HG03108 (cell line): ENCODE measurements at regions not wholly inside any gene's neighbourhood (a gene's known extent, or its start where the extent isn't known, plus 50 kb on each side); places are given as distances from the start of the nearest gene placed in this dataset.
"Not testable (repeated sequence)": the region's sequence is repeated elsewhere in the genome, so short reads cannot be mapped to it uniquely, and the experiment has no call there.

Experiments used
- ATAC-seq: cut with Tn5 transposase; IDR thresholded peaks from one replicate; pipeline ENCODE4 v1.9.1; 2021; ENCODE audit warnings: moderate library complexity; ENCODE audit not compliant: unreplicated experiment

- no peak for ATAC-seq
Measured at GRCh38 chr10:25851548-25851947, 82.5 kb upstream of the MYO3A start.

- no peak for ATAC-seq
Measured at GRCh38 chr10:25852364-25852941, 81.6 kb upstream of the MYO3A start.

- no peak for ATAC-seq
Measured at GRCh38 chr10:25858076-25858475, 76.0 kb upstream of the MYO3A start.

GRCh38 chr10:25865267-25865666 lies 68.8 kb upstream of the MYO3A start:
- ATAC-seq, result no peak

GRCh38 chr10:25867321-25867720 lies 66.7 kb upstream of the MYO3A start:
- ATAC-seq, result no peak

- no peak for ATAC-seq
Measured at GRCh38 chr10:25869067-25869591, 64.9 kb upstream of the MYO3A start.

- no peak for ATAC-seq
Measured at GRCh38 chr10:25869609-25870008, 64.4 kb upstream of the MYO3A start.

GRCh38 chr10:25874402-25874801 lies 59.6 kb upstream of the MYO3A start:
- not testable (repeated sequence) for ATAC-seq

GRCh38 chr10:25875556-25876165 lies 58.4 kb upstream of the MYO3A start:
- no peak for ATAC-seq

- no peak for ATAC-seq
Measured at GRCh38 chr10:25877296-25877695, 56.7 kb upstream of the MYO3A start.
